ENCODE measurements at regions not wholly inside any gene's neighbourhood (a gene's known extent, or its start where the extent isn't known, plus 50 kb on each side); places are given as distances from the start of the nearest gene placed in this dataset.
"Not testable (repeated sequence)": the region's sequence is repeated elsewhere in the genome, so short reads cannot be mapped to it uniquely, and the experiment has no call there.

- not testable (repeated sequence) for DNase-seq
Measured at GRCh38 chr11:100409267-100409666, 277.8 kb upstream of the ARHGAP42 start.

- no peak for DNase-seq
Measured at GRCh38 chr11:100419518-100419917, 267.6 kb upstream of the ARHGAP42 start.

DNA sequence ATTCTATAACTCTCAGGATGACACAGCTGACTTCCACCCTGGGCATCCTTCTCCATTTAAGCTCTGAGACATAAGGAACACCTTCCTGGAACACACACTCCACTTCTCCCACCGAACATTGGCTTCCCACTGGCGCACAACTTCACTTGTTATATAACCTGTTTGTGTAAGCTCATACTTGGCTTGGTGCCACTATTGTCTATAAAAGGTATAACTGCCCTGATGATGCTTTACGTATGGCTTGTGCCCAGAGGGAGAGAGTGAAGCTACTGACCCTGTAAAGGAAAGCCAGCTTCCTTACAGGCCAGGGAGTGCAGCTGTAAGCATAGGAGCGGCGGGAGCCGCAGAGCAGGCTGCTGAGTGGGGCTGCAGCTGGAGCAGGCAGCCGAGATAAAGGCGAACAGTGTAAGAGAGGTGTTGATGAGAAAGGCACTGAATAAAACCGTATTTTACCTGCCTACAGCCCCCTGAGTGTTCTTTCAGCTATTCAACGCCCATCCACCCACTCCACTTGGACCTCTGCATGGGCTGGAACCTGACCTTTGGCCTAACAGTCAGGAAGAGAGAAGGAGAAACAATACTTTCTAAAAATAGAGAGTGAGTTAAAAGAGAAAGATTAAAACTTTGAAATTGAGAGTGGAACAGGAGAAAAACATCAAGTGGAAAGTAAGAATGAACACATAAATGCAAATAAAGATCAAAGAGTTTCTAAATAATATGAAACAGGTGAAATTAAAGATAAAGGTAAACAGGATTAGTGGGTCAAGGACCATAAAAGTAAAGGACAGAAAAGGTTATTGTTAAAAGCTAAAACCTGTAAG, 252.1 kb upstream of the ARHGAP42 start:
- peak; percentile 7 for DNase-seq

DNA sequence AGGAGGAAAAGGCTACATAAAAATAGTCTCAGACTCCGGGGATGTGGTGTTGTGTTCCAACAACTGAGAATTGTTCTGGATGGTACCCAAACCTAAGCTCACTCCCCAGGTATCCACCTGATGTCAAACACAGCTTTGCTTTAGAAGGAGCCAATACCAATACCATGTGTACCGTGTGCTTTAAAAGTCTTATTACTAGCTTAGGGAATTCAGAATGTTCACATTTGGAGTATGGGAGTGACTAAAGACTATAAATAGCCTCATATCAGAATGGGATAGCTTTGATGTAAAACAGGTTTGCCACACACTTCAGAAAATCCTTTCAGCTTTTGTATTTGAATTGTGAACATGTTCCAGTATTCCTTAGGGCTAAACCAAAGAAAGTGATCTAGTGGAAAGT, 248.7 kb upstream of the ARHGAP42 start:
- no peak for DNase-seq

DNA sequence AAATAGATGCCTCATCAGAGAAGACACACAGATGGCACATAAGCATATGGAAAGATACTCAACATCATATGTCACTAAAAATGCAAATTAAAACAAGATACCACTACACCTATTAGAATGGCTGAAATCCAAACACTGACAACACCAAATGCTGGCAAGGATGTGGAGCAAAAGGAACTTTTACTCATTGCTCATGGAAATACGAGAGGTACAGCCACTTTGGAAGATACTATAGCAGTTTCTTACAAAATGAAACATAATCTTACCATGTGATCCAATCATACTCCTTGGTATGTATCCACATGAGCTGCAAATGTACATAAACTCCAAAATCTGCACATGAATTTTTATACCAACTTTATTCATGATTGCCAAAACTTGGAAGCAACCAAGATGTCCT, 246.0 kb upstream of the ARHGAP42 start:
- no peak for DNase-seq

DNA sequence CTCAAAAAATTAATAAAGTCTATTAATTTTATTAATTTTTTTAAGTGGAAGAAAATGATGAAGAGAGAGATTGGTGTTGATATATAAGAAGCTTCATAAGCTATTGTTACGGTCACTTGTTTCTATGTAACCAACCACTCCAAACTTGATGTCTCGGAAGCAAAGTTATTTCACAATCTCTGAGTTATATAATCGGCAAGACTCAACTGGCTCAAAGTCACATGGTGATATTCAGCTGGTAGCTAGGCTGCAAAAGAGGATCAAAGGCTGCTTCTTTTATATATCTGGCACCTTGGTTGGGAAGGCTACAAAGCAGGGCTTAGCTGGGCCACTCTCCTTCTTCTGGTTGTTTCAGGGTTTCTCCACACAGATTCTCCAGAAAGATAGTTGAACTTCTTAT, 245.1 kb upstream of the ARHGAP42 start:
- no peak for DNase-seq

DNA sequence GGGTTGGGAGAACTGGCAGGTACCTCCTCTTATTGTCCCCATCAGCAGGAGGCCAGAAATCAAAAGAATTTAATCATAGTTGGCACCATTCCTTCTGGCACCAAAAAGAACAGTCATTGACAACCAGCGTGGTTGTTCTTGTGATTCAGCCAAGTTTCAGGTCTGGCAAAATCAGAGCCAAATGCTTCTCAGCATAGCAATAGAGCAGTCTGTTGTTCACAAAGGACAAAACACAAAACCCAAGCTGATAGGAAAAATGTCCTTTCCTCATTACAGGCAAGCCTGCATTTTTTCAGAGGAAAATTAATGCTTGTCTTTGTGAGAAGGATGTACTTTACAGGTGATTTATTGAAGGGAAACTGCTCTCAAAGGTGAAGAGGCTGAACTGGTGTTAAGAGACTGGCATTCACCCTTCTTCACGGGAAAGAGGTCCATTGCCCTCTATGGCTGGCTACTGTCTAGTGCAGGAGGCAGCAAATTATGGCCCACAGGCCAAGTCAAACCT, 241.8 kb upstream of the ARHGAP42 start:
- peak; percentile 2 for DNase-seq

- DNase-seq: not testable (repeated sequence)
Measured at GRCh38 chr11:100451801-100452460, 235.2 kb upstream of the ARHGAP42 start.

GRCh38 chr11:100459811-100460210, 227.3 kb upstream of the ARHGAP42 start:
- no peak for DNase-seq

DNA sequence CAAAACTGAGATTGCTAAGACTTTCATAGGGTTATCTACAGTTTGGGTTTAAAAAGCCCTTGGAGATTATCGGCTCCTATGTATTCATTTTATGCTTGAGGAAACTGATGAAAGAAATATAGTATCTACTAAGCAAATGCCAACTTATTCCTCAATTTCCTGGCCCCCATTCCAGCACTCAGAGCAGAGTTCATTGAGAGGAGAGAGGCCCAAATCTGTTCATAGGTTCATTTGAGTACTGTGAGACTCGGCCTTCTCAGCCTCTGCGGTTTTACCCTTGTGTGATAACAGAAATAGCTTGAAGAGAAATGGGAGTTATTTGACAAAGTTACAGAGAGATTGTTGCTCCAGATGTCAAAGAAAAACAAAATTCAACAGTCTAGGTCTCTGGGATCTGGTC, 226.7 kb upstream of the ARHGAP42 start:
- DNase-seq: no peak

DNA sequence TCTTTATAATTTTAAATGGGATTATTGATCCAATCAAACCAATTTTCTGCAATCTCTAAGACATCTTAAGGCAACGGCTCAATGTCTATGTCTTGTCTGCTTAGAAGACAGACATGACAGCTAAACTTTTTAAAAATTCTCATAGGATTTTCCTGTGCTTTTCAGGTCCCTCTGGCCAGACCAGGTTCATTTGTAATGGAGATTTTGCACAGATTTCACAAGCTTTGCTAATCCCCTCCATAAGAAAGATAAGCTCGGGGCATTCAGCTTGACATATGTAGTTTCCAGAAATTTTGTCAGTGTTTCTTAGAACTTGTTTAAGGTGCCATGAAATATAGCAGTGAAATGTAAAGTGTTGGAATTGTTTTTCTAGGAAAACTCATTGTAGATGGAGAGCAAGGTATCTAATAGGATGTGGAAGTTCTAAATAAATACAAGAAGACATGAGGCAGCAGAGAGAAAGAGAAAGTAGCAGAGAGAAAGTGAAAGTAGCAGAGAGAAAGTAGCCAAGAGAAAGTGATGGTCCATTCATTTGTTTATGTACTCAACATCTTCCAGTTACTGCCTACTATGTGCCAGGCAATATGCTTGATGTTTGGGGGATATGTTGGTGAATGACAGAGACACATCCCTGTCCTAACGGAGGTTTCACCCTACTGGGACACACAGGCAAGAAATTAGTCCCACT, 219.1 kb upstream of the ARHGAP42 start:
- DNase-seq: no peak

GRCh38 chr11:100469835-100470234, 217.3 kb upstream of the ARHGAP42 start:
- DNase-seq: no peak

GRCh38 chr11:100472727-100473389, 214.2 kb upstream of the ARHGAP42 start:
- DNase-seq: no peak

- DNase-seq: no peak
Measured at GRCh38 chr11:100473390-100473740, 213.7 kb upstream of the ARHGAP42 start.

DNA sequence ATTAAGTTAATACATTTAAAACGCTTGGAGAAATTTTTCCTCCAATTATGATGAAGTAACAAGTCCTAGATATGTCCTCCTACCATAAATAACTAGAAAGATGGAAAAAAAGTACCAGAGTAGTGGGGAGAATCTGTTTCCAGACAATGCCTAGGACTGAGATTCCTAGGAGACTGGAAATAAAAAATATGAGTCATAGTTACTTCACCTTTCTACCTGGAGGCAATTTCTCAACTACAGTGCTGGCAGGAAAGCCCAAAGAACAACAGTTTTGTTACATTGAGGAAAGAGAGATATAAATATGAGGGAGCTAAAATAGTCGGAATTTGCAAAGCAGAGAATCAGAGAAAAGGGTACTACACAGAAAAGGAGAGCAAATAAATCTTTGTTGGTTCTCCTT, 202.1 kb upstream of the ARHGAP42 start:
- DNase-seq: no peak

GRCh38 chr11:100498780-100499179, 188.3 kb upstream of the ARHGAP42 start:
- no peak for DNase-seq

DNA sequence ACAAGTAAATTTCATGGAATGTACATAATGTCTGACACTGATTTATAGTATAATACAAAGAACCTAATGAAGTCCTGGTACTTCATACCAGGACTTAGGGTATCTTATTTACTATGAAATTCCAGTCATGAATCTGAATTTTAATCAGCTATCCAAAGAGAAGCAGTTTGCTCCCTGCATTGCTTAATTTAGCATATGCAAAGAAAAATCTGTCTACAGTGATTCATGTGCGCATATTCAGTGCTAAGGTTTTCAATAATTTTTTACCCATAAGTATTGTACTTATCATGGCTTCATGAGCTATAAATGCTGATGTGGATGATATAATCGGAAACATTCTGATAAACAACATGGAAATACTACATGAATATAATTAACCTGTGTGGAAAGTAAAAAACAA, 185.6 kb upstream of the ARHGAP42 start:
- DNase-seq: no peak

GRCh38 chr11:100512475-100512874, 174.6 kb upstream of the ARHGAP42 start:
- DNase-seq: no peak

GRCh38 chr11:100515087-100515486, 172.0 kb upstream of the ARHGAP42 start:
- no peak for DNase-seq

GRCh38 chr11:100525197-100525596, 161.9 kb upstream of the ARHGAP42 start:
- DNase-seq: no peak

GRCh38 chr11:100525635-100526034, 161.5 kb upstream of the ARHGAP42 start:
- DNase-seq: peak; percentile 10

DNA sequence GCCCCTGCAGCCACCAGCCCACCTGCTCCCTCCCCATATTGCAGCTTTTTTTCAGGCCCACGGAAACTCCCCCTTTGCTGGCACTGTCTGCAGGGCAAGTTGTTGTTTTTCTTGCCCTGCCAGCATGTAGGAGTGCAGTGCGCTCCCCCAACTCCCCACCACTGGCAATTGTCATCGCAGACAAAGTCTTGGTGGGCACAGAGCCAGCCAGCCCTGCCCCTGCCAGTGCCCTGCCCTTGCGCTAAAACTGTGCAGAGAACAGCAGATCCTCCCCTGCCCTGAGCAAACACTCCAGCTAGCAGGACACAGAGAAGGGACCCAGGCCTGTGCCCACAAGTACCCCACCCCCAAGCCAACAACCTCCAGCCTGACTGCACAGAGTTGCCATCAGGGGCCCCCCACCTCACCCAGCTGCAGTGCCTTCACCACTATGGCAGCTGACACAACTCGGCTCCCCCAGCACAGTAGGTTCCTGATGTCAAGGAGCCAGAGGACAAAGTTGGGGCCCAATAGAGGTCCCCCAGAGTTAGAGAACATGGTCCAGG, 158.1 kb upstream of the ARHGAP42 start:
- no peak for DNase-seq

DNA sequence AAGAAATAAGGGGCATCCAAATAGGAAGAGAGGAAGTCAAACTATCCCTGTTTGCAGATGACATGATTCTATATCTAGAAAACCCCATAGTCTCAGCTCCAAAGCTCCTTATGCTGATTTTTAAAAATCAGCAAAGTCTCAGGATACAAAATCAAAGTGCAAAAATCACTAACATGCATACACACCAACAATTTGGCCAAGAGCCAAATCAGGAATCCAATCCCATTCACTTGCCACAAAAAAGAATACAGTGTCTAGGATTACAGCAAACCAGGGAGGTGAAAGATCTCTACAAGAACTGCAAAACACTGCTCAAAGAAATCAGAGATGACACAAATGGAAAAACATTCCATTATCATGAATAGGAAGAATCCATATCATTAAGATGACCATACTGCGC, 155.8 kb upstream of the ARHGAP42 start:
- not testable (repeated sequence) for DNase-seq

Measured in dermis blood vessel endothelial cell (primary cell).